ENCODE measurements at regions not wholly inside any gene's neighbourhood (a gene's known extent, or its start where the extent isn't known, plus 50 kb on each side); places are given as distances from the start of the nearest gene placed in this dataset.

- TF ChIP-seq CTCF (IDR thresholded peaks at IDR 0.05): peak; percentile 36 to 62 (median 48)
- TF ChIP-seq POLR2A (IDR thresholded peaks at IDR 0.05): no peak
Observed at GRCh38 chr7:46352004-46352954, 431.2 kb upstream of the IGFBP3 start.
